Endothelial cell of umbilical vein (primary cell): ENCODE measurements at regions not wholly inside any gene's neighbourhood (a gene's known extent, or its start where the extent isn't known, plus 50 kb on each side); places are given as distances from the start of the nearest gene placed in this dataset.

ENCODE experiments used
- BruUV-seq: library from RNA; stranded (reverse); fragments of 400-500 nt; replicated peaks from 2 replicates; lab custom pipeline; 2021; lab: Mats Ljungman, UMichigan
- CTCF ChIA-PET: fragments of 300-600, 350-600 bp; sonication (Branson Sonifier 250); formaldehyde crosslinking; loops from one replicate; lab custom pipeline; 2021; ENCODE audit warnings: antibody characterized with exemption, inconsistent platforms; lab: Charles Lee
- POLR2A ChIA-PET: fragments of 300-600, 350-600 bp; sonication (Branson Sonifier 250); formaldehyde crosslinking; loops from one replicate; lab custom pipeline; 2021; ENCODE audit warnings: antibody characterized with exemption, inconsistent platforms; lab: Charles Lee
- DNase-seq: peaks from one replicate; pipeline ENCODE4 v3.0.0-alpha.2; 2011; ENCODE audit warnings: low read depth, low spot score
- FAIRE-seq: peaks from 2 replicates; lab custom pipeline; 2011; peaks lifted over from hg19 to GRCh38; lab: Jason Lieb, UNC
- H2AFZ ChIP-seq: 2 replicates; pipeline ENCODE4 v1.6.0; 2012; ENCODE audit warnings: low read depth, low read length, control low read depth, inconsistent platforms
- H3K27ac ChIP-seq: 2 replicates; pipeline ENCODE4 v1.5.1; 2011; ENCODE audit warnings: low read depth, mild to moderate bottlenecking, control low read depth, low read length, moderate library complexity; ENCODE audit not compliant: insufficient read depth
- H3K27me3 ChIP-seq, 2 experiments: 2 replicates each; pipeline versions ENCODE4 v1.6.0 to v1.6.1; 2011; ENCODE audit warnings: low read length in 2 of 2, mixed read lengths in 1 of 2; ENCODE audit not compliant: control insufficient read depth in 2 of 2, insufficient read depth in 2 of 2
- H3K36me3 ChIP-seq, 2 experiments: 2 replicates in 1 of 2; 3 replicates in 1 of 2; pipeline ENCODE4 v1.5.1; 2011; ENCODE audit warnings: low read length in 2 of 2, mild to moderate bottlenecking in 1 of 2, moderate library complexity in 1 of 2; ENCODE audit not compliant: control insufficient read depth in 2 of 2, insufficient read depth in 2 of 2; ENCODE audit errors: extremely low read depth in 1 of 2
- H3K4me1 ChIP-seq: 3 replicates; pipeline ENCODE4 v1.5.1; 2011; ENCODE audit warnings: mild to moderate bottlenecking, low read length; ENCODE audit not compliant: control insufficient read depth, insufficient read depth; ENCODE audit errors: extremely low read depth
- H3K4me2 ChIP-seq: 2 replicates; pipeline ENCODE4 v1.6.1; 2011; ENCODE audit warnings: low read length, control low read depth, mixed read lengths; ENCODE audit not compliant: insufficient read depth
- H3K4me3 ChIP-seq, 3 experiments: fragments of 200-600 bp in 1 of 3; sonication (generic), shearing (Covaris generic) in 1 of 3; replicated peaks in 1 of 3; 2 replicates each; pipeline ENCODE4 v1.5.1; 2011 to 2016; ENCODE audit warnings: control low read depth in 3 of 3, low read length in 3 of 3, mild to moderate bottlenecking in 2 of 3, inconsistent platforms in 1 of 3, low read depth in 1 of 3, moderate library complexity in 1 of 3; ENCODE audit not compliant: insufficient read depth in 1 of 3
- H3K79me2 ChIP-seq: 2 replicates; pipeline ENCODE4 v1.6.0; 2012; ENCODE audit warnings: low read length, inconsistent platforms; ENCODE audit not compliant: control insufficient read depth, insufficient read depth
- H3K9ac ChIP-seq: replicated peaks from 2 replicates; pipeline ENCODE3; 2011; ENCODE audit warnings: low read length, control low read depth; ENCODE audit not compliant: insufficient read depth; ENCODE audit errors: extremely low read depth
- H3K9me1 ChIP-seq: replicated peaks from 3 replicates; pipeline ENCODE4 v1.6.0; 2011; ENCODE audit warnings: mild to moderate bottlenecking, low read length; ENCODE audit not compliant: control insufficient read depth, insufficient read depth; ENCODE audit errors: extremely low read depth
- H3K9me3 ChIP-seq: replicated peaks from 2 replicates; pipeline ENCODE4 v1.5.1; 2012; ENCODE audit warnings: low read length, inconsistent platforms; ENCODE audit not compliant: control insufficient read depth, insufficient read depth
- H4K20me1 ChIP-seq: replicated peaks from 2 replicates; pipeline ENCODE3; 2011; ENCODE audit warnings: mild to moderate bottlenecking, low read length; ENCODE audit not compliant: control insufficient read depth, insufficient read depth; ENCODE audit errors: extremely low read depth
- CTCF ChIP-seq, 2 donors: IDR thresholded peaks; 1 replicate in 1 of 2; 2 replicates in 1 of 2; pipeline ENCODE4 v1.5.1; 2011; ENCODE audit warnings: low read length in 2 of 2, mild to moderate bottlenecking in 2 of 2, moderate library complexity in 2 of 2, control low read depth in 1 of 2, inconsistent platforms in 1 of 2, low read depth in 1 of 2; ENCODE audit not compliant: insufficient read depth in 1 of 2; ENCODE audit errors: extremely low read depth in 1 of 2
- EZH2 ChIP-seq: IDR thresholded peaks from 2 replicates; pipeline ENCODE4 v1.6.1; 2012; ENCODE audit warnings: borderline replicate concordance, low read depth, mild to moderate bottlenecking, moderate library complexity, low read length, inconsistent platforms; ENCODE audit not compliant: severe bottlenecking
- FOS ChIP-seq: IDR thresholded peaks from 2 replicates; pipeline ENCODE4 v1.6.1; 2011; ENCODE audit warnings: mild to moderate bottlenecking, low read length, moderate library complexity, borderline replicate concordance; ENCODE audit not compliant: insufficient read depth
- GATA2 ChIP-seq: IDR thresholded peaks from 2 replicates; pipeline ENCODE4 v1.7.0; 2011; ENCODE audit warnings: low read depth, mild to moderate bottlenecking, moderate library complexity, mixed read lengths, low read length; ENCODE audit not compliant: insufficient read length, insufficient read depth
- JUN ChIP-seq: IDR thresholded peaks from 2 replicates; pipeline ENCODE4 v1.6.1; 2011; ENCODE audit warnings: borderline replicate concordance, low read depth; ENCODE audit not compliant: insufficient read length, insufficient read depth
- MAX ChIP-seq: IDR thresholded peaks from 2 replicates; pipeline ENCODE4 v1.6.1; 2011; ENCODE audit not compliant: insufficient read depth, insufficient read length
- MYC ChIP-seq: IDR thresholded peaks from one replicate; pipeline ENCODE4 v1.6.1; 2011; ENCODE audit warnings: mild to moderate bottlenecking, low read depth, low read length
- POLR2A ChIP-seq: IDR thresholded peaks from 2 replicates; pipeline ENCODE4 v1.6.1; 2012; ENCODE audit warnings: low read depth, mild to moderate bottlenecking, control low read depth, low read length
- POLR2AphosphoS5 ChIP-seq: IDR thresholded peaks from 2 replicates; pipeline ENCODE4 v1.6.1; 2012; ENCODE audit warnings: low read depth, mild to moderate bottlenecking, control low read depth, low read length, moderate library complexity; ENCODE audit not compliant: insufficient read depth
- dilution Hi-C: fragments of 300-500 bp; cut with MboI; formaldehyde crosslinking; loops from one replicate; pipeline ENCODE4 v1.15.0; 2019; ENCODE audit warnings: low sequenced_read_pairs; ENCODE audit not compliant: extremely low pct_ligation_motif_present
- intact Hi-C: fragments of 100-400 bp; cut with micrococcal nuclease; formaldehyde crosslinking; loops from one replicate; pipeline ENCODE4 v1.10.0; 2022

GRCh38 chr18:51861046-51861445 lies 479.0 kb upstream of the DCC start:
- FAIRE-seq (no peak), DNase-seq (no peak)
- dilution Hi-C loops (no loop called here), intact Hi-C loops (no loop called here)
- Histone ChIP-seq H3K36me3 (no peaks in the 10 kb centered on the region), H2AFZ (no peak overlapping the region), H3K79me2 (no peaks in the 10 kb centered on the region), H3K9me3 (peaks cover 1% of the 10 kb centered on the region), H3K4me3 (no peak overlapping the region), H3K4me2 (no peak overlapping the region), H3K27ac (no peak overlapping the region), H3K27me3 (no peaks in the 10 kb centered on the region), H3K4me1 (no peaks in the 10 kb centered on the region), H4K20me1 (no peaks in the 10 kb centered on the region), H3K9me1 (no peaks in the 10 kb centered on the region), H3K9ac (no peak overlapping the region)
- ChIA-PET POLR2A (no interaction called here), CTCF (no interaction called here)
- no peak for TF ChIP-seq POLR2AphosphoS5
- TF ChIP-seq JUN, result no peak
- no peak for TF ChIP-seq MAX
- TF ChIP-seq GATA2, result no peak
- no peak for TF ChIP-seq FOS
- no peak for TF ChIP-seq MYC
- BruUV-seq, result no TSS peak

DNA sequence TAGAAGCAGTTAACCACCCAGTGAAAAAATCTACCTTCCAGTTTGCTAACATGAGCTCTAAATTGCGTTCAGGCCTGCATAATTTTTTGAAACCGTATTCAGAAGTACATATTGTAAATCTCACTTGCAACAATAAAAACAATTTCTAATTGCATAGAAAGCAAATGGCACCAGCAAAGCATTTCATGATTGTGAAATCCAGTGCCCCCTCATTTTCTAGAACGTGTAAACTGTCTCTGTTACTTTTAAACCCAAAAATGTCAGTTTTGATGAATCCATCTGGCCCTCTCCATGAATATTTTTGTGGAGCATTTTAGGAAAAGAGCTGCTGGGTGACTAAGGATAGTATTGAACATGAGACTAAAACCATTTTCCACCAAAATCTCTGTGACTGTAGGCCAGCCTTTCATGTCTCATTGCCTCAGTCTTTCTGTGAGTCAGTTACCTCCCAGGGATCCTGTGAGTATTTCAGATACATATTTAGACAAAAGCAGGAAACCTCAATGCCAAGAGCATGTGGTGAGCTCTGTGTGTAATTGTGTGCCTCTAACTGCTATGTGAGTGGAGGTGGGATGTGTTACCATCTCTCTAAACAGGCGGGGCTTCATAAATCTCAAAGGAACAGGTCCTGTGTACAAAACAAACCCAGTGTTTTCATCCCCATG lies 477.8 kb upstream of the DCC start:
- TF ChIP-seq JUN (no peak), POLR2AphosphoS5 (no peak), GATA2 (no peak), POLR2A (no peak), FOS (no peak), CTCF (IDR thresholded peaks at IDR 0.05; ENCODE audit: extremely low read depth in 1 of 2, insufficient read depth in 1 of 2, low read depth in 1 of 2, low read length in 2 of 2) (no peak), MAX (no peak), EZH2 (no peak), MYC (no peak)
- Histone ChIP-seq H3K4me2 (no peak overlapping the region), H3K27ac (no peak overlapping the region), H3K36me3 (no peaks in the 10 kb centered on the region), H3K4me1 (no peaks in the 10 kb centered on the region), H3K27me3 (no peaks in the 10 kb centered on the region), H3K9me1 (no peaks in the 10 kb centered on the region), H3K9me3 (peaks cover 3% of the 10 kb centered on the region), H2AFZ (no peak overlapping the region), H4K20me1 (no peaks in the 10 kb centered on the region), H3K9ac (no peak overlapping the region), H3K4me3 (no peak overlapping the region), H3K79me2 (no peaks in the 10 kb centered on the region)
- CTCF ChIA-PET, result no interaction called here
- no TSS peak for BruUV-seq
- POLR2A ChIA-PET, result no interaction called here
- no peak for DNase-seq
- no peak for FAIRE-seq
- intact Hi-C loops (no loop called here), dilution Hi-C loops (no loop called here)
